ENCODE measurements at regions not wholly inside any gene's neighbourhood (a gene's known extent, or its start where the extent isn't known, plus 50 kb on each side); places are given as distances from the start of the nearest gene placed in this dataset.
A peak's percentile ranks its signal among the peaks of the same experiment; 100 is the strongest.
"Not testable (repeated sequence)": the region's sequence is repeated elsewhere in the genome, so short reads cannot be mapped to it uniquely, and the experiment has no call there.

GRCh38 chr2:176569574-176569973 is 300.3 kb downstream of the MTX2 start:
- DNase-seq (ENCODE audit: low spot score in 2 of 2) (no peak), ATAC-seq (no peak)
- H3K9me3 Mint-ChIP-seq = no peaks in the 10 kb centered on the region
- no peak overlapping the region for H3K4me3 Mint-ChIP-seq
- H3K4me1 Mint-ChIP-seq = no peaks in the 10 kb centered on the region
- H3K36me3 Mint-ChIP-seq = no peaks in the 10 kb centered on the region
- no peak overlapping the region for H3K27ac Mint-ChIP-seq

- no peak for DNase-seq (ENCODE audit: low spot score in 2 of 2)
- no peaks in the 10 kb centered on the region for H3K9me3 Mint-ChIP-seq
- ATAC-seq = no peak
- H3K36me3 Mint-ChIP-seq = no peaks in the 10 kb centered on the region
- H3K4me3 Mint-ChIP-seq = no peak overlapping the region
- H3K4me1 Mint-ChIP-seq = no peaks in the 10 kb centered on the region
- H3K27ac Mint-ChIP-seq = no peak overlapping the region
Observed at GRCh38 chr2:176573612-176574483, 304.6 kb downstream of the MTX2 start.

- Mint-ChIP-seq H3K4me1 (no peaks in the 10 kb centered on the region), H3K36me3 (no peaks in the 10 kb centered on the region), H3K27ac (no peak overlapping the region), H3K9me3 (no peaks in the 10 kb centered on the region), H3K4me3 (no peak overlapping the region)
- ATAC-seq = no peak
- DNase-seq (ENCODE audit: low spot score in 2 of 2) = no peak
Observed at GRCh38 chr2:176574484-176575236, 305.4 kb downstream of the MTX2 start.

GRCh38 chr2:176575237-176575744 is 306.0 kb downstream of the MTX2 start:
- H3K27ac Mint-ChIP-seq = no peak overlapping the region
- no peak for ATAC-seq

GRCh38 chr2:176577054-176577453 is 307.8 kb downstream of the MTX2 start:
- Mint-ChIP-seq H3K4me3 (no peak overlapping the region), H3K27ac (no peak overlapping the region)

More at GRCh38 chr2:176575237-176575744, 306.0 kb downstream of the MTX2 start:
- Mint-ChIP-seq H3K4me1 (no peaks in the 10 kb centered on the region), H3K4me3 (no peak overlapping the region), H3K9me3 (no peaks in the 10 kb centered on the region), H3K36me3 (no peaks in the 10 kb centered on the region)
- no peak for DNase-seq (ENCODE audit: low spot score in 2 of 2)

GRCh38 chr2:176578292-176578691 is 309.1 kb downstream of the MTX2 start:
- not testable (repeated sequence) for H3K36me3 Mint-ChIP-seq; H3K27ac Mint-ChIP-seq; H3K9me3 Mint-ChIP-seq; DNase-seq (ENCODE audit: low spot score in 2 of 2); ATAC-seq; H3K4me1 Mint-ChIP-seq; H3K4me3 Mint-ChIP-seq

More at GRCh38 chr2:176577054-176577453, 307.8 kb downstream of the MTX2 start:
- DNase-seq (ENCODE audit: low spot score in 2 of 2) = no peak
- no peaks in the 10 kb centered on the region for H3K4me1 Mint-ChIP-seq
- ATAC-seq = no peak
- no peaks in the 10 kb centered on the region for H3K9me3 Mint-ChIP-seq
- H3K36me3 Mint-ChIP-seq = no peaks in the 10 kb centered on the region

- DNase-seq (ENCODE audit: low spot score in 2 of 2) (no peak), ATAC-seq (no peak)
- Mint-ChIP-seq H3K4me1 (peaks cover 10% of the 10 kb centered on the region), H3K36me3 (no peaks in the 10 kb centered on the region), H3K27ac (no peak overlapping the region), H3K4me3 (no peak overlapping the region), H3K9me3 (no peaks in the 10 kb centered on the region)
Observed at GRCh38 chr2:176579608-176580007, 310.4 kb downstream of the MTX2 start.

GRCh38 chr2:176581557-176582165 is 312.4 kb downstream of the MTX2 start:
- Mint-ChIP-seq H3K27ac (no peak overlapping the region), H3K36me3 (no peaks in the 10 kb centered on the region), H3K4me3 (no peak overlapping the region), H3K4me1 (peaks cover 10% of the 10 kb centered on the region), H3K9me3 (no peaks in the 10 kb centered on the region)
- DNase-seq (ENCODE audit: low spot score in 2 of 2) = no peak
- ATAC-seq = no peak

- H3K4me1 Mint-ChIP-seq = peaks cover 10% of the 10 kb centered on the region
Observed at GRCh38 chr2:176582176-176582575, 312.9 kb downstream of the MTX2 start.

GRCh38 chr2:176582990-176583481 is 313.8 kb downstream of the MTX2 start:
- no peaks in the 10 kb centered on the region for H3K9me3 Mint-ChIP-seq
- ATAC-seq = peak; percentile 80

More at GRCh38 chr2:176582176-176582575, 312.9 kb downstream of the MTX2 start:
- DNase-seq (ENCODE audit: low spot score in 2 of 2) (no peak), ATAC-seq (no peak)
- Mint-ChIP-seq H3K27ac (no peak overlapping the region), H3K4me3 (no peak overlapping the region), H3K9me3 (no peaks in the 10 kb centered on the region), H3K36me3 (no peaks in the 10 kb centered on the region)

GRCh38 chr2:176583607-176584006 is 314.4 kb downstream of the MTX2 start:
- H3K9me3 Mint-ChIP-seq = no peaks in the 10 kb centered on the region
- H3K27ac Mint-ChIP-seq = no peak overlapping the region
- ATAC-seq (peak; percentile 85), DNase-seq (ENCODE audit: low spot score in 2 of 2) (peak in 1 of 2 donors; percentile 59)
- no peaks in the 10 kb centered on the region for H3K36me3 Mint-ChIP-seq
- peak overlapping the region; percentile 9 for H3K4me3 Mint-ChIP-seq
- H3K4me1 Mint-ChIP-seq = peaks cover 10% of the 10 kb centered on the region

More at GRCh38 chr2:176582990-176583481, 313.8 kb downstream of the MTX2 start:
- no peaks in the 10 kb centered on the region for H3K36me3 Mint-ChIP-seq
- no peak for DNase-seq (ENCODE audit: low spot score in 2 of 2)
- H3K27ac Mint-ChIP-seq = no peak overlapping the region
- peak overlapping the region; percentile 9 for H3K4me3 Mint-ChIP-seq
- H3K4me1 Mint-ChIP-seq = peaks cover 10% of the 10 kb centered on the region

GRCh38 chr2:176584333-176584732 is 315.1 kb downstream of the MTX2 start:
- ATAC-seq (no peak), DNase-seq (ENCODE audit: low spot score in 2 of 2) (no peak)
- Mint-ChIP-seq H3K27ac (no peak overlapping the region), H3K4me1 (peaks cover 10% of the 10 kb centered on the region), H3K4me3 (no peak overlapping the region), H3K36me3 (no peaks in the 10 kb centered on the region), H3K9me3 (no peaks in the 10 kb centered on the region)

GRCh38 chr2:176585291-176585690 is 316.0 kb downstream of the MTX2 start:
- H3K4me1 Mint-ChIP-seq = peaks cover 10% of the 10 kb centered on the region
- no peak for ATAC-seq
- no peak overlapping the region for H3K4me3 Mint-ChIP-seq
- no peaks in the 10 kb centered on the region for H3K9me3 Mint-ChIP-seq
- no peaks in the 10 kb centered on the region for H3K36me3 Mint-ChIP-seq
- DNase-seq (ENCODE audit: low spot score in 2 of 2) = no peak
- no peak overlapping the region for H3K27ac Mint-ChIP-seq

GRCh38 chr2:176585791-176586190 is 316.5 kb downstream of the MTX2 start:
- no peaks in the 10 kb centered on the region for H3K36me3 Mint-ChIP-seq
- no peak overlapping the region for H3K4me3 Mint-ChIP-seq
- ATAC-seq (no peak), DNase-seq (ENCODE audit: low spot score in 2 of 2) (no peak)
- no peaks in the 10 kb centered on the region for H3K9me3 Mint-ChIP-seq
- no peak overlapping the region for H3K27ac Mint-ChIP-seq
- peaks cover 10% of the 10 kb centered on the region for H3K4me1 Mint-ChIP-seq

GRCh38 chr2:176589287-176589686 is 320.0 kb downstream of the MTX2 start:
- H3K4me1 Mint-ChIP-seq = no peaks in the 10 kb centered on the region
- no peak for DNase-seq (ENCODE audit: low spot score in 2 of 2)
- ATAC-seq = no peak
- H3K36me3 Mint-ChIP-seq = no peaks in the 10 kb centered on the region
- H3K27ac Mint-ChIP-seq = no peak overlapping the region
- no peaks in the 10 kb centered on the region for H3K9me3 Mint-ChIP-seq
- no peak overlapping the region for H3K4me3 Mint-ChIP-seq

Measured in stimulated activated effector memory CD8-positive, alpha-beta T cell treated with anti-CD3 and anti-CD28 coated beads, Interleukin-12 subunit alpha, Interleukin-12 subunit beta, amount 100 ng/mL, for 72 hours (primary cell).